ENCODE measurements at regions not wholly inside any gene's neighbourhood (a gene's known extent, or its start where the extent isn't known, plus 50 kb on each side); places are given as distances from the start of the nearest gene placed in this dataset.

GRCh38 chr12:58815235-58815634, 105.1 kb downstream of the LRIG3 start:
- H3K9me3 Mint-ChIP-seq: no peaks in the 10 kb centered on the region
- H3K27ac Mint-ChIP-seq: no peak overlapping the region
- no peaks in the 10 kb centered on the region for H3K4me1 Mint-ChIP-seq (ENCODE audit: low read depth)
- DNase-seq (ENCODE audit: low spot score): no peak
- H3K36me3 Mint-ChIP-seq (ENCODE audit: low read depth): no peaks in the 10 kb centered on the region
- no peak overlapping the region for H3K4me3 Mint-ChIP-seq
- H3K27me3 Mint-ChIP-seq (ENCODE audit: low read depth): no peaks in the 10 kb centered on the region

GRCh38 chr12:58818546-58818945, 101.8 kb downstream of the LRIG3 start:
- Mint-ChIP-seq H3K4me3 (no peak overlapping the region), H3K36me3 (ENCODE audit: low read depth) (no peaks in the 10 kb centered on the region), H3K27ac (no peak overlapping the region), H3K9me3 (peaks cover 4% of the 10 kb centered on the region), H3K27me3 (ENCODE audit: low read depth) (no peaks in the 10 kb centered on the region), H3K4me1 (ENCODE audit: low read depth) (no peaks in the 10 kb centered on the region)
- DNase-seq (ENCODE audit: low spot score): no peak

GRCh38 chr12:58819345-58819744, 101.0 kb downstream of the LRIG3 start:
- Mint-ChIP-seq H3K36me3 (ENCODE audit: low read depth) (no peaks in the 10 kb centered on the region), H3K9me3 (peaks cover 4% of the 10 kb centered on the region), H3K27me3 (ENCODE audit: low read depth) (no peaks in the 10 kb centered on the region), H3K4me1 (ENCODE audit: low read depth) (no peaks in the 10 kb centered on the region), H3K4me3 (no peak overlapping the region), H3K27ac (no peak overlapping the region)
- no peak for DNase-seq (ENCODE audit: low spot score)

DNA sequence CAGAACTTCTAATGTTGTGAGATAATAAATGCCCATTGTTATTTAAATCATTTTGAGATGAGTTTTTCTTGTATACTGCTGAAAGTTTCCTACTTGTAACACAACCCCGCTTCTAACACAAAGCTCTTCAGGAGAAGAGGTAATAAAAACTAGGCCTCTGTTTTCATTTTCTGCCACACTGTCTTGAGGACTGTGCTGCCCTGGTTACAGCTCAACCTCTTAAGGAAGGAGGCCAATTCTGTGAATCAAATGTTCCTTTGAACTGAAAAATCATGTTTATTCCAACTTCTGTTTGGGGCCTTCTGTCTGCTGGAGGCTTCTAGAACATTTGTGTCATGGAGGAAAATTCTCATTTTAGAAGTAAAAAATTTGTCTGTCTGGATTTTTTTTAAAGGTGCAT, 100.3 kb downstream of the LRIG3 start:
- Mint-ChIP-seq H3K27me3 (ENCODE audit: low read depth) (no peaks in the 10 kb centered on the region), H3K27ac (no peak overlapping the region), H3K4me3 (no peak overlapping the region), H3K36me3 (ENCODE audit: low read depth) (no peaks in the 10 kb centered on the region), H3K9me3 (peaks cover 4% of the 10 kb centered on the region), H3K4me1 (ENCODE audit: low read depth) (no peaks in the 10 kb centered on the region)
- DNase-seq (ENCODE audit: low spot score): no peak

Measured in T-helper 2 cell treated with Interferon-gamma antibody and Interleukin-4, amounts not matched to agents 5 μg/mL and 100 μg/mL, for 36 hours (primary cell).